Chondrocyte (in vitro differentiated cells): ENCODE measurements at regions not wholly inside any gene's neighbourhood (a gene's known extent, or its start where the extent isn't known, plus 50 kb on each side); places are given as distances from the start of the nearest gene placed in this dataset.

ENCODE experiments used
- DNase-seq: peaks from one replicate; pipeline ENCODE4 v3.0.0; 2021; ENCODE audit warnings: mixed read lengths, low spot score
- H3K27ac Mint-ChIP-seq: one replicate; pipeline ENCODE4 v1.8.0; 2021; ENCODE audit warnings: mild to moderate bottlenecking, moderate library complexity, mixed read lengths; ENCODE audit not compliant: unreplicated experiment
- H3K27me3 Mint-ChIP-seq: 2 replicates; pipeline ENCODE4 v1.8.0; 2021; ENCODE audit warnings: low read depth, mixed read lengths
- H3K36me3 Mint-ChIP-seq: 2 replicates; pipeline ENCODE4 v1.8.0; 2021; ENCODE audit warnings: low read depth, mixed read lengths
- H3K4me1 Mint-ChIP-seq: 2 replicates; pipeline ENCODE4 v1.8.0; 2021; ENCODE audit warnings: low read depth, mild to moderate bottlenecking, mixed read lengths
- H3K4me3 Mint-ChIP-seq: one replicate; pipeline ENCODE4 v1.8.0; 2021; ENCODE audit warnings: mild to moderate bottlenecking, moderate library complexity, mixed read lengths; ENCODE audit not compliant: unreplicated experiment
- H3K9me3 Mint-ChIP-seq: 2 replicates; pipeline ENCODE4 v1.8.0; 2021; ENCODE audit warnings: low read depth, mixed read lengths
- TF ChIP-seq, protein P1 (sequence below): fragments of 200-600 bp; sonication (generic); IDR thresholded peaks from 2 replicates; pipeline ENCODE4 v1.5.0; 2021; ENCODE audit warnings: antibody characterized with exemption, mild to moderate bottlenecking, moderate library complexity

DNA sequence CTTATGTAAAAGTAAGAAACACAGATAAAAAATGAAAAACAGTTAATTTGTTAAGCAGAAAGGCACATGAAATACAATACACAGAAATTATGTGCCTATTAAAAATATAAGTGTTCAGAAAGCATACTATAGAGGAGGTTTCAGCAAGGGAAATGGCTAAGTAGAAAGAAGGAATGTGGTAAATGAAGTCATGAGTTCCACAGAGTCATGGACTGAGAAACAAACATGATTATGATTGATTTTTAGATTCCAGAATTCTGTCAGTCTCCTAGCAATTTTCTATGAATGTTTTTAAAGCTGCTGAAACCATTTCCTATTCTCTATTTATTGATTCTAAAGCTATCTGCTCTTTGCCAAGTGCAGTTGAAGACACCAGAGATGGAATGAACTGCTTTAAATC lies 1398.4 kb downstream of the ARAP2 start:
- DNase-seq: no peak
- Mint-ChIP-seq H3K36me3 (no peaks in the 10 kb centered on the region), H3K27ac (no peak overlapping the region), H3K4me3 (no peak overlapping the region), H3K9me3 (no peaks in the 10 kb centered on the region), H3K4me1 (peaks cover 2% of the 10 kb centered on the region), H3K27me3 (no peaks in the 10 kb centered on the region)
- TF ChIP-seq, protein P1, sequence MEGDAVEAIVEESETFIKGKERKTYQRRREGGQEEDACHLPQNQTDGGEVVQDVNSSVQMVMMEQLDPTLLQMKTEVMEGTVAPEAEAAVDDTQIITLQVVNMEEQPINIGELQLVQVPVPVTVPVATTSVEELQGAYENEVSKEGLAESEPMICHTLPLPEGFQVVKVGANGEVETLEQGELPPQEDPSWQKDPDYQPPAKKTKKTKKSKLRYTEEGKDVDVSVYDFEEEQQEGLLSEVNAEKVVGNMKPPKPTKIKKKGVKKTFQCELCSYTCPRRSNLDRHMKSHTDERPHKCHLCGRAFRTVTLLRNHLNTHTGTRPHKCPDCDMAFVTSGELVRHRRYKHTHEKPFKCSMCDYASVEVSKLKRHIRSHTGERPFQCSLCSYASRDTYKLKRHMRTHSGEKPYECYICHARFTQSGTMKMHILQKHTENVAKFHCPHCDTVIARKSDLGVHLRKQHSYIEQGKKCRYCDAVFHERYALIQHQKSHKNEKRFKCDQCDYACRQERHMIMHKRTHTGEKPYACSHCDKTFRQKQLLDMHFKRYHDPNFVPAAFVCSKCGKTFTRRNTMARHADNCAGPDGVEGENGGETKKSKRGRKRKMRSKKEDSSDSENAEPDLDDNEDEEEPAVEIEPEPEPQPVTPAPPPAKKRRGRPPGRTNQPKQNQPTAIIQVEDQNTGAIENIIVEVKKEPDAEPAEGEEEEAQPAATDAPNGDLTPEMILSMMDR: no peak

DNA sequence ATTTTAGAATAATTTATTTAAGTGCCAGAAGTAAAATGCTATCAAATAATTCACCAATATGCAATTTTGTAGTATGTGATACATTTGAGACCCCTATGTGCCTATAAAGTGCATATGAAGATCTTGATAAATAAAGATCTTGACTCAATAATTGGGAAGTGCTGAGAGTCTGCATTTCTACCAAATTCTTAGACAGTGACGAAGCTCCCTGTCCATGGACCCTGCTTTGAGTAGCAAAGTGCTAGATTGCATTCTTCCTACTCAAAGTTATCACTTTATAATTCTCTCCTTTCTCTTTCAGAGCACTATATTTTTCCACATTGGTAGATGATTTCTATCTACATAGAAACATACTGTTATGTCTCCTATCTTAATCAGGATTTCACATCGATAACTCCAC lies 1393.9 kb downstream of the ARAP2 start:
- Mint-ChIP-seq H3K4me3 (no peak overlapping the region), H3K9me3 (no peaks in the 10 kb centered on the region), H3K27ac (no peak overlapping the region), H3K4me1 (peaks cover 10% of the 10 kb centered on the region), H3K36me3 (no peaks in the 10 kb centered on the region), H3K27me3 (no peaks in the 10 kb centered on the region)
- TF ChIP-seq, protein P1: no peak
- DNase-seq: no peak

DNA sequence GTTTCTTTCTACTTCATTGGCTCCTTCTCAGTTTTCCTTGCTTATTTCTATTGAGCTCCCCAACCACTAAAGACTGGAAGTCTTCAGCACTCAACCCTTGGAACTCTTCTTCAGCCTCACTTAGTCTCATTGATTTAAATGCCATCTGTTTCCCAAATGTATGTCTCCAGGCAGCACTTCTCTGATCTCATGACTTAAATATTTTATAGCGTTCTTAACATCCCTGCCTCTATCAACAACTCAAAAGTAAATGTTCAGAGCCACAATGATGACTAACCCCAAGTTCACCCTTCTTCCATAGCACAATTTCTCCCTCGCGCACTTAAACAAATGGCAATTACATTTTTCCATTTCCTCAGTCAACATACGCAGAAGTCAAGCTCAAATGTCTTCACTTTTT lies 1393.3 kb downstream of the ARAP2 start:
- Mint-ChIP-seq H3K4me3 (no peak overlapping the region), H3K4me1 (peaks cover 10% of the 10 kb centered on the region), H3K9me3 (no peaks in the 10 kb centered on the region), H3K27me3 (no peaks in the 10 kb centered on the region), H3K27ac (no peak overlapping the region), H3K36me3 (no peaks in the 10 kb centered on the region)
- DNase-seq: no peak
- TF ChIP-seq, protein P1: no peak

DNA sequence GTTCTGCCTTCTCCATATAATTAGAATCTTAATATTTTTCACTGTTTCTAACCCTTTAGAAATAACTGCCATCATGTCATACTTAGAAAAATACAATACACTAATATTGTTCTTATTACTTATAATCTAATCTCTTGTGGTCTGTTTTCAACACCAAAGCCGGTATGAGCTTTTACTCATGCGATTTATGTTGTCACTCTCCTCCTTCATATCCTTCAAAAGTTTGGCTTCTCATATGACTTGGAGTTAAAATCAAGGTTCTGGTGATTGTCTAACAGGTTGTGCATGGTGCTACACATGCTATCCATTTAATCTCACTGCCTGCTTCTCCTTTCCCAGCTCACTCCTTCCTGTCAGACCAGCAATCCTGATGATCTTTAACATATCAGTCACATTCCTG lies 1392.9 kb downstream of the ARAP2 start:
- Mint-ChIP-seq H3K27me3 (peaks cover 2% of the 10 kb centered on the region), H3K9me3 (no peaks in the 10 kb centered on the region), H3K4me1 (peaks cover 10% of the 10 kb centered on the region), H3K36me3 (no peaks in the 10 kb centered on the region), H3K27ac (no peak overlapping the region), H3K4me3 (no peak overlapping the region)
- no peak for DNase-seq
- TF ChIP-seq, protein P1: no peak

DNA sequence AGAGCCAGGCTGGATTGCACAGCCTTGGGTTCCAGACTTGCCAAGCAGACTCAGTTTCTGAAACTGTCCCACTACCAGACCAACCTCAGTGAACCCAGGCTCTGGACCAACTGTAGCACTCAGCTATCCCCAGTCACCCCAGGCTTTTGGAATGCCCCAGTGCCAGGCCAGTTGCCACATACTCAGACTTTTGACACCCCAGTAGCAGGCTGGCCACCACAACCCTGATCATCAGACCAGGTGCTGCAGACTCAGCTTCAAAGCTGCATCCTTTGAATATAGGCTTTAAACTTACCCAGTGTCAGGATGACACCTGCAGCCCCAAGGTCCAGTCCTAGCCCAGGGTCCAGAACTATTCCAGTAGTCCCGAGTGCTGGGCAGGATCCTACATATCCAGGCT lies 1389.9 kb downstream of the ARAP2 start:
- H3K4me1 Mint-ChIP-seq: peaks cover 10% of the 10 kb centered on the region
- H3K9me3 Mint-ChIP-seq: no peaks in the 10 kb centered on the region
- peaks cover 3% of the 10 kb centered on the region for H3K27me3 Mint-ChIP-seq
- no peak overlapping the region for H3K4me3 Mint-ChIP-seq
- no peak overlapping the region for H3K27ac Mint-ChIP-seq
- TF ChIP-seq, protein P1: no peak
- DNase-seq: peak; percentile 57
- no peaks in the 10 kb centered on the region for H3K36me3 Mint-ChIP-seq
